Left forelimb (tissue), 1 donor: ENCODE measurements at regions not wholly inside any gene's neighbourhood (a gene's known extent, or its start where the extent isn't known, plus 50 kb on each side); places are given as distances from the start of the nearest gene placed in this dataset.

Experiments
- DNase-seq: peaks from one replicate; pipeline ENCODE4 v3.0.0-alpha.2; 2018; ENCODE audit warnings: low spot score

- DNase-seq = no peak
These were observed 92.8 kb upstream of the CACNA1E start for GRCh38 chr1:181390410-181391077.

DNA sequence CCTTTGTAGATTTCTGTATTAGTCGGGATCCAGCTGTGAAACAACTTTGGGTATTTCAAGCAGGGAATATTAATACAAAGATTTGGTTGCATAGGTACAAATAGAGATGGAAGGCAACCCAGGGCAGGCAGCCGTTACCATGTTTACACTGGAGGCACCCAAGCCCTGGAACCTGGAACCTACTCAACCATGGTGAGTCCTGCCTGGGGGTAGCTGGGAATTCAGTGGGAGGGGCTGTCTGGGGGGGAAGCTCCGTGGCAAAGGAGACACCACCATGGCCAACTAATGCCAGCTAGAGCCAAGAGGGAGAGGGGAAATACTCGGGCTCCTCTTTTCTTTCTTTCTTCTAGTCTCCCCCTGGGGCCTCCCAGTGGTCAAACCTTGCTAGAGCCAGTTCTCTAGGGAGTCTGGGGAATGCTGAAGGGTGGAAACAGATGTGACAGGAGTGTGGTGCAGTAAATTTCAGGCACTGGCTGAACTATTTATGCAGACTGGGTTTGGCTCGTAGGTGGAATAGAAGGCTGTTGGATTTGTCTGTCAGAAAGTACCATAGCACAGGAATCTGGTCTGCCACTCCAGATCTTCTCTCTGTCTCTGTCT lies 91.9 kb upstream of the CACNA1E start:
- DNase-seq = no peak

DNA sequence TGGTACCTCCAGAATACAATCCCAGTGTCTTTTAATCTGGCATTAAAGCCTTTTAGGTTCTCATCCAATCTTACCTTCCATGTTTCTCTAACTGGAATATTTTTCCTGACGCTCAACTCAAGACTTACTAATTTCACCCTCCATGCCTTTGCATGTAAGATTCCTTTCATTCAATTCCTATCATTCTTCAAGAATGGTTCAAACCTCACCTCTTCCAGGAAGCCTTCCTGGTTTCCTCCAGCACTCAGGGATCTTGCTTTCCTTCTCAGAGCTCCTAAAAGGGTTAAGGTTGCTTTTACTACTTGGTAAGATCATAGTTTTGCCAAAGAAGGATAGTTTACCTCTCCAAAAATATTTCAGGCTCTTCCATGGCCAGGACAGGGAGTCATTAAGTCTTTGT lies 91.2 kb upstream of the CACNA1E start:
- DNase-seq = no peak

DNA sequence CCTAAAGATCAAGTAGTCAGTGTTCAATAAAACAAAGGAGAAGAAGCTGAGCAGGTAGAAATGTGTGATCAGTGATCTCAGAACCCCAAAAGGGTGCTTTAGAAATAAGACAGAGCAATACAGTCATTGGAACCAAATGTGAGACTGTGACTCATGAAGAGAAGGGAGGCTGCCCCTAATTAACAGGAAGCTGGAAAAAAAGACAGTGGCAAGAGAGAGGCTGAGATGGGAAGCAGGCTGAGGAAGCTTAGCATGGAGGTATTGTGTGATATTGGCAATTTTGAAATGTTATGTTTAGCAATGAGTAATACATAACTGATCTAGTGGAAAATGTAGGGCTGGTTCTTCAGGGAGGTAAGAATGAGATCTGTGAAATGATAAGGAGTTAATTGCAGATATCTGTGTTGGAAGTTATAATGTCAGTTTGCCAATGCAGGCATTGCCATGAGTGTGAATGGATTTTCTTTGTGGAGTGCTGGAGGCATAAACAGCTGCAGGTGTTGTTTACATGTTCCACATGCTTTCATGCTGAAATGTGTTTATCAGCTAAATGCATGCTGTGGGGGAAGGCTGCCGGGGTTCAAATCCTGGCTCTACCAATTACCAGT lies 90.6 kb upstream of the CACNA1E start:
- no peak for DNase-seq

DNA sequence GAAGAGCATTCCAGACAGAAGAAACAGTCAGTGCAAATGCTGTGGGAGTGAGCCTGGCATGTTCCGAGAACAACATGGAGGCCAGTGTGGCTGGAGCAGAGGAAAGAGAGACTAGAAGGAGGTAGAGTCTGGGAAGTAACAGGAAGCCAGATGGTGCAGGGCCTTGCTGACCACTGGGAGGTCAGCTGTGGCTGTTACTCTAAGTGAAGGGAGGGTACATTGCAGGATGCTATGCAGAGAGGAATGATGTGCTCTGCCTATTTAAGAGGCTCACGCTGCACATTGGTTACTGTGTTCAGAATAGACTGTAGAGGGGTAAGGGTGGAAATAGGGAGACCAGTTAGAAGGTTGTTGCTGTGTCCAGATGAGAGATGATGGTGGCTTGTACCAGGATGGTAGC lies 88.6 kb upstream of the CACNA1E start:
- DNase-seq = no peak

DNA sequence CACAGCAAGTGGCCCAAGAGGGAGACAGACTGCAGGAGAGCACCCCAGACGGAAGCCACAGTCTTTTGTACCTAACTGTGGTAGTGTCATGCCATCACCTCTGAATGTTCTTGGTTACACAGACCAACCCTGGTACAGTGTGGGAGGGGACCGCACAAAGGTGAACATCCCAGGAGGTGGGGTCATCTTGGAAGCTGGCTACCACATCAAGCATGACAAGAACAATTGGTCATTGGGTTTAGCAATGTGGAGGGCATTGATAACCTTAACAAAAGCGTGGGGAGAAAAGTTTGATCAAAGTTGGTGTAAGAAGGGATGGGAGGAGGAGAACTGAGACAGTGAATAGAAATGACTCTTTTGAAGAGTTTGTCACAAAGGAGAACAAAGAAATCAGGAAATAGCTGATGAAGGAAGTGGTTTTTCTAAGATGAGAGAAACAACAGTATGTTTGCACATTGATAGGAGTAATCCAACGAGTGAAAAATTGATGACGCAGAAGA lies 87.1 kb upstream of the CACNA1E start:
- no peak for DNase-seq

DNA sequence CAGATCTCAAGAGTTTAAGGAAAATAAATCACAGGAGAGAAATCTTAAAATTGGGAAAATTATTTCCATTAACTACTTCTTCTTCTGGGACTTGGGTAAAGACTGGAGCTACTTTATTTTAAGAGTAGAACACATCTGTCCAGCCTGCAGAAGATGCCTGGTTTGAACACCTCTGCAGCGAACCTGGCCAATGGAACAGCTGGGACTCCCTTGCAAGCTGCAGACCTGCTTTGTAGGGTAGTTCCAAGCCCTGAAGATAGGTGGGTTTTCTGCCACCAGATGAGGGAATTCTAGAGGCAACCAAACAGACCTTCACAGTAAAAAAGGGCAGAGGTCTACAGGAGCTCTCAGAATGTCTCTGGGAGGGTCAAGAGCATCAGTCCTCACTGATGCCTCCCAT lies 86.5 kb upstream of the CACNA1E start:
- no peak for DNase-seq

DNA sequence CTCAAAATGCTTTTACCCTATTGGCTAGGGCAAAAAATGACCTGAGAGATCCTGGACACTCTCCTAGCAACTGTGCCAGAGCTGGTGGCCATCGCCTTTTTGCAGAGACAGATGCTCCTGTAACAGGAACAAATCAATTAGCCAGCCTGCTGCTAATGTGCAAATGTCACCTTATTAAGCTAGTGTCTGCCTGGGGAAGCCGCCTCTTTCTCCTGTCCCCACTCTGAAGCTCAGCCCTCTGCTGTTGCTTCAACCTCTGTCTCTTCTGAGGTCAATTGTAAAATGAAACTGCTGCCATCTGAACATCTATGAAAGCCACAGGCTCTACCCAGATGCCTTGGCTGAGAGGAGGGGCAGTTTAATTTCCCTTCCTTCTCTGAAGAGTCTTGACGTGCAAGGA lies 85.5 kb upstream of the CACNA1E start:
- DNase-seq = no peak

GRCh38 chr1:181398544-181398943 lies 84.8 kb upstream of the CACNA1E start:
- DNase-seq = no peak

DNA sequence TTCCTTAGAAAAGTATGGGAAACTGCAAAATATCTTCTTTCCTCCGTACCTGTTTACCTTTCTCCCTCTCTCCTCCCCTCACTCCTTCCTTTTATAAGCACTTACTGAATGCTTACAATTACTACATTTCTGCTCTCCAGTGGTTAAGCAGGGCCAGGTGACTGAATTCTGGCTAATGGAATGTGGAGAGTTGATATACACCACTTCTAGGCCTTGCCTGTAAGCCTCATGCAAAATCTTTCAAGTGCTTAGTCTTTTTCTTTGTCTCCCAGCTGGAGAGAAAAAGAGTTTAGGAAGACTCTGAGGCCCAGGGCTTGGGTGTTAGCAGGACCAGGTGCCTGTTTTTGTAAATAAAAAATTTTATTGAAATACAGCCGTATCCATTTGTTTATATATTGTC lies 77.7 kb upstream of the CACNA1E start:
- no peak for DNase-seq

DNA sequence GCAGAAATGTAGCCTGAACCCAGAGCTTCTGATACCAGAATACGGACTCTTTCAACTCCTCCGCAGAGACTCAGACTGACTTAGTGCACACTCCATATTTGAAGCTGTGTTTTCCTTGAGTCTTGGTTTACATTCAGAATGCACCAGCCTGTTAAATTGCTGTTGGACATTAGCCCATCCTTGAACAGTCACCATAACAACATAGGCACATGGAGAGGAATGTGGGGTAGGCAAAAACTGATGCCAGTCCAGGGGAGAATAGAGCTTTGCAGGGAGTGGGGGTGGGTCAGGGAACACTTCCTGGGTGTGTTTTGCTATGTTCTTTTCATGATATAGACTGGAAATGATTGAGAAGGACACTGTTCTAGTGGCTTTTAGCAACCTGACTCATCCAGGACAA lies 76.3 kb upstream of the CACNA1E start:
- no peak for DNase-seq

- no peak for DNase-seq
These were observed 73.3 kb upstream of the CACNA1E start for GRCh38 chr1:181409981-181410380.

DNA sequence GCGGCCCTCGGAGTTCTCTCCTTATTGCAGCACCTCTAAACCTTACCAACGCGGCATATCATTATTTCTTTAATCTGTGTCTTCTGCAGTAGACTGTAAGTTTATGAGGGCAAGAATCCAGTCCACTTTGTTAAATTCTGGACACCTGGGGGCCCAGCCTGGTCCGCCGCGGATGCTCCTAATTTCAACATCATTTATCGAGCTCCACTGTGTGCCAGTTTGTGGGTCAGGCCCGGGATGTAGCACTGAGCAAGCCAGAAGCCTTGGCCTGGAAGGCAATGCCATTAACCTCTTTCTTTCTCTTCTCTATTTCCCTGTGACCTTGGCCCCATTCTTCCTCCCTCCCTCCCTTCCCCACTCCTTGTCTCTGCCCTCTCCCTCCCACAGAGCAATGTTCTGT lies 70.6 kb upstream of the CACNA1E start:
- no peak for DNase-seq

DNA sequence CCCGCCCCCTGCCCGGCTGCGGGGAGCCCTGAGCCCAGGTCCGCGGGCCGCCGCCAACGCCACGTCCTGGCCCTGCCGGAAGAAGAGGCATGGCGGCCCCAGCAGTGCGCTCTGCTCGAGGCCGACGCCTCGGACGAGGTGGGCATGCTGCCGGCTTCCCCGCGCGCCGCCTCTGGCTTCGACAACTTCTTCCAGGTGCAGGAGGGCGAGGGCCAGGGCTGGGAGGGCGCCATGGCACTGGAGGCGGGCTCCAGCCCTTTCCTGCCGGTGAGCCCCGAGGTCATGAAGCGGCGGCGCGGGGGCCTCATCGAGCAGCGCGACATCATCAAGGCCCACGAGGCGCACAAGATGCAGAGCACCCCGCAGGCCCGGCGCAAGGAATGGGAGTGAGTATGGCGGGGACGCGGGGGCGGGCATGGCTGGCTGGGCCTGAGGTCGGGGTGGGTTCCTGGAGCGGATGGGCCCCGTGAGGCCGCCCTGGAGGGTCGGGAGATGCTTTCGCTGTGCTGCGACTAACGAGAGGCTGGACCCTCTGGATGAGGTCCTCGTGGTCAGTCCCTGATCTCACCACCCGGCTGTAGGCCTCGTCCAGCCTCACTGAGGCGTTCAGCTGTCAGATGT lies 70.0 kb upstream of the CACNA1E start:
- DNase-seq = no peak

DNA sequence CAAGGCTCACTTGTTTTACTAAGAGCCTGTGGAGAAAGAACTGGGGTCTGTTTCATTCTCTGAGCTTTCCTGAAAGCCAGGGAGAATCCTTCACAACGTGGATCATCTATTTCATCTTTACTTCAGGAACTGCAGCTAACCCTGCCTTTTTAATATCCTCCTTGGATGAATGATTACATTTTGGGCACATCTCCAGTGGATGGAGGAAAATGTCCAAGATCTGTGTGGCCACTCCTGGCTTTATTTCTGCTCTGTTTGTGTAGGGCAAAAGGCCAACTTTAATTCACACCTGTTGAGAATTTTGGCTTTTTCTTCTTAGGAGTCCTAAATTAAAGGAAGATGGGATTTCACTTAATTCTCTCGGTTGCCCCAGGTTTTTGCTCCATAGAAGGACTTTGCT lies 69.5 kb upstream of the CACNA1E start:
- DNase-seq = no peak

- no peak for DNase-seq
These were observed 67.0 kb upstream of the CACNA1E start for GRCh38 chr1:181416268-181416860.

GRCh38 chr1:181417915-181418314 lies 65.4 kb upstream of the CACNA1E start:
- no peak for DNase-seq

DNA sequence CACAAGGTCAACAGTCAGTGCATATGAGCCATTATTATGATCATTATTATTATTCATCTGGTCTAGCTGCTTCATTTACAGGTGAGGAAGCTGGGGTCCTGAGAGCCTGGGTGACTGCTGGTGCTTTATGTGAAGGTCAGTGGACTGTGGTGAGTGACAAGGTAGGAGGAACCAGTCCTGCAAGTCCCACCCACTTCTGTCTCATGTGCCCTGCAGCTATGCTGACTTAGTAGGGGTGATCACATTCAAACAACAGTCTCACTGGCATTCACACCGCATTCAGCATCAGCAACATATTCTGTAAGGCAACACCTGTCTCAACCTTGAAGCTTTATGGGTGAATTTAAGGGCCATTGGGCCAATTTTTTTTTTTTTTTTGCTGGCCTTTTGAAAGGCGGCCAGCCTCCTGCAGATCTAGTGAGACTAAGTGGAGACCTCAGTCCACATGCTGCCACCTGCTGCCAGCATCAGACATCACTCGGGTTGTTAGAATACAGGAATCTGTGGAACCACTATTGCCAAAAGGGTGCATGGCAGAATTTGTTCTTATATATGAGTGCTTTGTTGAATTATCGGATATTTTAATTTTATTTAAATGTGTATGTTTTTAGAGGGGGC lies 59.9 kb upstream of the CACNA1E start:
- no peak for DNase-seq

DNA sequence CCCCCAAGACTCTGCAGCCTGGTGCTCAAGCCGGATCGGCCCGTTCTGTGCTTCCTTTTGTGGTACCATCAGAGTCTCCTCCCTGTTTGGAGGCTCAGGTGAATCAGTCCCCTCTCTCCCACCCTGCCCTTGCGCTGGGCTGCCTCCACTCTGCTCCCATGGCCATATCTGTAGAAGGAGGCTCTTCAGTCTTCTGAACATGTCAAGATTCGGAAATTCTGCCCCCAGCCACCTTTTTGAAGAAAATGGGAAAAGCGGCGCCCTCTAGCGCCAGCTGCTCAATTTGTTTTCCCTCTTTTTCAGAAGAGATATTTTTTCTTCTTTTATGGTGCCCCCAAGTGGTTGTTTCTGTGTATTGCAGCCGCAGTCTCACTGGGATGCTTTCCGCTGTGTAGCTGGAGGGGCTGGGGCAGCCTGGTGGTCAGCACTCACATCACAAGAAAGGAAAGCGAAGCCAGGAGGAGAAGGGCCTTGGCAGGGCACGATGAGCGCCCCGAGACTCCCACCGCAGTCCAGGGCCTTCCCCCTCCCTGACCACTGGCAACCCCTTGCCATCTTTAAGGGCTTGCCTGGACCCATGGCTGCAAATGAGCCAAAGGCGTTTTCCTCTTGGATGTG lies 58.4 kb upstream of the CACNA1E start:
- peak; percentile 73 for DNase-seq

DNA sequence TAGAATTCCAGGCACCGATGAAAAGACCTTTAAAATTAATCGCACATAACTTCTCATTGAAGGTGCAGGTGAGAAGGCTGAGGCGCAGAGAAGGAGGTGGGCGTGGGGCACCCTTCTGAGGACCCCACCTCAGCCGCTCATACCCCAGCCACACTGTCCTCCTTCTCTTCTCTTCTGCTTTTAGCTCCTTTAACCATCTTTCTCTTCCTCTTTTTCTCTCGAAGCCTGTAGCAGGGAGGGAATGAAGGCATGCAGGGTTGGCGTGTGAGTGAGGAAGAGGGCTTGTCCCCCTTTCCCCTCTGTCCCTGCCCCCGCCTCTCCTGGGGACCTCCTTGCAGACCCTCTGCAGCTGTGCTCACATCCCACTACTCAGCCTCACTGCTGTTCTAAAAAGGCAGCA lies 57.8 kb upstream of the CACNA1E start:
- DNase-seq = no peak

GRCh38 chr1:181429462-181429861 lies 53.9 kb upstream of the CACNA1E start:
- no peak for DNase-seq
